ENCODE measurements at regions not wholly inside any gene's neighbourhood (a gene's known extent, or its start where the extent isn't known, plus 50 kb on each side); places are given as distances from the start of the nearest gene placed in this dataset.

DNA sequence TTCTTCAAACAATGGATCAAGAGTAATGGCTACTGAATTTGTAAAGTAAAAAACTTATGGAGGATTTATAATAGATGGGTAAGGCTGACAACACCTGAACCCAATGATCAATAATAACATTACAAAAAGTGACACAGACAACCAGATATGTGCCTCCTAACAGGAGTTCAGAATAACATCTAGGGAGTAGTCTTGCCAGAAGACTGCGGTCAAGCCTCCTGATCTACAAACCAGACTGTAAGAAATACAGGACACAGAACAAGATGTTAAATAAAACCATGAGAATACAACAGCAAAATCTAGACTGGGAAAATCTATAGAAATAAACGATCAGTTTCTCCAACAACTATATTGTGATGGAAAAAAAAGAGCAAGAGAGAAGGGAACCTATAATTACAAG lies 262.6 kb upstream of the TMTC1 start:
- Histone ChIP-seq H3K36me3 (replicated peaks in 1 of 2; ENCODE audit: control extremely low read depth in 1 of 2, control insufficient read depth in 1 of 2, extremely low read depth in 1 of 2, insufficient read depth in 2 of 2, low read length in 1 of 2) (no peaks in the 10 kb centered on the region), H4K20me1 (ENCODE audit: control insufficient read depth, insufficient read depth, low read length, poor library complexity, severe bottlenecking) (no peaks in the 10 kb centered on the region), H3K27ac (ENCODE audit: low read length in 2 of 2) (no peak overlapping the region), H3K4me1 (ENCODE audit: control insufficient read depth in 2 of 2, insufficient read depth in 2 of 2, low read length in 2 of 2) (no peaks in the 10 kb centered on the region), H3K4me2 (replicated peaks; ENCODE audit: low read depth, low read length, poor library complexity, severe bottlenecking) (no peak overlapping the region), H2AFZ (ENCODE audit: insufficient read depth, low read depth, low read length, poor library complexity, severe bottlenecking) (no peak overlapping the region), H3K79me2 (ENCODE audit: control insufficient read depth, insufficient read depth, low read length) (no peaks in the 10 kb centered on the region), H3K4me3 (ENCODE audit: control extremely low read depth in 1 of 5, extremely low read depth in 1 of 5, insufficient read depth in 1 of 5, low read depth in 2 of 5, low read length in 4 of 5) (no peak overlapping the region), H3K27me3 (replicated peaks in 1 of 4; ENCODE audit: control extremely low read depth in 1 of 4, control insufficient read depth in 3 of 4, insufficient read depth in 4 of 4, low read length in 3 of 4) (no peaks in the 10 kb centered on the region), H3K9ac (ENCODE audit: low read length) (no peak overlapping the region), H3K9me3 (ENCODE audit: control extremely low read depth in 1 of 3, control insufficient read depth in 2 of 3, insufficient read depth in 1 of 3, low read length in 2 of 3) (peaks cover 0 to 4% (median 0%) of the 10 kb centered on the region in 3 donors)
- H3K27ac Mint-ChIP-seq: no peak overlapping the region
- H3K4me3 Mint-ChIP-seq: no peak overlapping the region
- intact Hi-C loops (cut with micrococcal nuclease): no loop called here
- H3K4me1 Mint-ChIP-seq: no peaks in the 10 kb centered on the region
- POLR2A ChIA-PET: no interaction called here
- ATAC-seq (ENCODE audit: low read depth) (no peak), DNase-seq (no peak)
- TF ChIP-seq EZH2 (IDR thresholded peaks at IDR 0.05; ENCODE audit: borderline replicate concordance, insufficient read depth, low read depth, low read length, poor library complexity, severe bottlenecking): no peak
- no peak for TF ChIP-seq CTCF (IDR thresholded peaks at IDR 0.05)
- peaks cover 3% of the 10 kb centered on the region for H3K9me3 Mint-ChIP-seq (ENCODE audit: insufficient read depth)
- no peaks in the 10 kb centered on the region for H3K27me3 Mint-ChIP-seq
- CTCF ChIA-PET: no interaction called here
- WGBS (ENCODE audit: insufficient coverage): 100% methylated on average over 1 of the region's 2 CpGs

GRCh38 chr12:30045171-30045570 lies 261.4 kb upstream of the TMTC1 start:
- Mint-ChIP-seq H3K4me3 (no peak overlapping the region), H3K4me1 (no peaks in the 10 kb centered on the region), H3K27me3 (no peaks in the 10 kb centered on the region), H3K9me3 (ENCODE audit: insufficient read depth) (peaks cover 7% of the 10 kb centered on the region), H3K27ac (no peak overlapping the region)
- intact Hi-C loops (cut with micrococcal nuclease): no loop called here
- Histone ChIP-seq H3K4me1 (ENCODE audit: control insufficient read depth in 2 of 2, insufficient read depth in 2 of 2, low read length in 2 of 2) (no peaks in the 10 kb centered on the region), H4K20me1 (ENCODE audit: control insufficient read depth, insufficient read depth, low read length, poor library complexity, severe bottlenecking) (no peaks in the 10 kb centered on the region), H3K9me3 (ENCODE audit: control extremely low read depth in 1 of 3, control insufficient read depth in 2 of 3, insufficient read depth in 1 of 3, low read length in 2 of 3) (peaks cover 0 to 6% (median 0%) of the 10 kb centered on the region in 3 donors), H3K4me3 (ENCODE audit: control extremely low read depth in 1 of 5, extremely low read depth in 1 of 5, insufficient read depth in 1 of 5, low read depth in 2 of 5, low read length in 4 of 5) (no peak overlapping the region), H3K27ac (ENCODE audit: low read length in 2 of 2) (no peak overlapping the region), H3K4me2 (replicated peaks; ENCODE audit: low read depth, low read length, poor library complexity, severe bottlenecking) (no peak overlapping the region), H3K27me3 (replicated peaks in 1 of 4; ENCODE audit: control extremely low read depth in 1 of 4, control insufficient read depth in 3 of 4, insufficient read depth in 4 of 4, low read length in 3 of 4) (no peaks in the 10 kb centered on the region), H3K9ac (ENCODE audit: low read length) (no peak overlapping the region), H2AFZ (ENCODE audit: insufficient read depth, low read depth, low read length, poor library complexity, severe bottlenecking) (no peak overlapping the region), H3K36me3 (replicated peaks in 1 of 2; ENCODE audit: control extremely low read depth in 1 of 2, control insufficient read depth in 1 of 2, extremely low read depth in 1 of 2, insufficient read depth in 2 of 2, low read length in 1 of 2) (no peaks in the 10 kb centered on the region), H3K79me2 (ENCODE audit: control insufficient read depth, insufficient read depth, low read length) (no peaks in the 10 kb centered on the region)
- ATAC-seq (ENCODE audit: low read depth) (no peak), DNase-seq (no peak)
- TF ChIP-seq CTCF (IDR thresholded peaks at IDR 0.05): no peak
- no peak for TF ChIP-seq EZH2 (IDR thresholded peaks at IDR 0.05; ENCODE audit: borderline replicate concordance, insufficient read depth, low read depth, low read length, poor library complexity, severe bottlenecking)
- CTCF ChIA-PET: no interaction called here
- 67% methylated on average over 1 of the region's 1 CpG for WGBS (ENCODE audit: insufficient coverage)
- POLR2A ChIA-PET: no interaction called here
